DMS114 treated with DMSO at 0.1 percent for 48 hours (cell line): ENCODE measurements at regions not wholly inside any gene's neighbourhood (a gene's known extent, or its start where the extent isn't known, plus 50 kb on each side); places are given as distances from the start of the nearest gene placed in this dataset.

Experiments
- DNase-seq: peaks from one replicate; lab custom pipeline; 2025; ENCODE audit not compliant: unreplicated experiment; lab: John Stamatoyannopoulos, UW

- DNase-seq = no peak
Measured at GRCh38 chr2:76270096-76270710, 559.5 kb upstream of the GCFC2 start.

DNA sequence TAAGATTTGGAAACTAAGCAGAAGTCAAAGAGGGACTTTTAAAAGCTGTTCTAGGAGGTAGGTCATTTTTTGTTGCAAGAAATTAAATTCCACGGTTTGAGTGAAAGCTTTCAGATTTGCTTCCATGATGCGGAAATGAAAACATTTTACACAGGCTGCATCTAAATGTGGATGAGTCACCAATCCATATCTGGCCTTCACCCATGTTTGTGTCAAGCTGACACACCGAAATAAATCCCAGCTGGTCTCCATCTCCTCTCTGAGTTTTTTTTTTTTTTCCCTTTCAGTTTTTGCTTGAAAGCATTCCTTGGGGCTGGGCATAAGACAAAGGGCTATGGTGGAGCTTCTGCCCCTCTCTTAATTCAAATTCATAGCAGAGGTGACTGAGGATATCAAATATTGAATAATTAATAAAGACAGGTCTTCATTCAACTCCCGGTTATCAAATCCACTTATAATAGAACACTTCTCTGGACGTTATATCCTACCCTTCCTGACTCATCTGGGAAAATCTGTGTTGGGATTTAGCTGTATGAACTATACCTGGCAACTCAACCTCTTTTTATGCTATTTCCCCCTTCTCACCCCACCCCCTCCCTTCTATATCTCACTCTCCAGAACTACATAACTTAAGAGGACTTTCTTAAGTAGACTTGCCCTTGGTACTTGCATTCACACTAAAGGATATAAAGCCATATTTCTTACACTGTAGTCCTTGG, 558.3 kb upstream of the GCFC2 start:
- no peak for DNase-seq

GRCh38 chr2:76268484-76268883, 557.8 kb upstream of the GCFC2 start:
- no peak for DNase-seq

DNA sequence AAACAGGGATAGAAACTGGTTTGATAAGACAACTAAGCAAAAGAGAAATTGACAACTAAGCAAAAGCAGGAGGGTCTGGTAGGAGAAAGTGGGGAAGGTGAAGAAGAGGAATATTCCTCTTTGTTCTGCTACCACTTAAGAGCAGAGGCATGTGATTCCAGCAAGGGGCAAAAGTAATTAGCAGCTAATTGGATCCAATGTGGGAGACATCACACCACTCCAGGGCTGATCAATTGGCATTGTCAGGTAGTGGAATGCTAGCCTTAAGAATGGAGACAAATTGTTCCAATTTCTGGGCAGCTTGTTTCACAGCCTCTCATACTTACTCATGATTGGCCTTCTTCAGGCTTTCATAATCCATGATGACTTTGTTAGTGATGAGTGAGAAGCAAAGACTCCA, 547.1 kb upstream of the GCFC2 start:
- no peak for DNase-seq

DNA sequence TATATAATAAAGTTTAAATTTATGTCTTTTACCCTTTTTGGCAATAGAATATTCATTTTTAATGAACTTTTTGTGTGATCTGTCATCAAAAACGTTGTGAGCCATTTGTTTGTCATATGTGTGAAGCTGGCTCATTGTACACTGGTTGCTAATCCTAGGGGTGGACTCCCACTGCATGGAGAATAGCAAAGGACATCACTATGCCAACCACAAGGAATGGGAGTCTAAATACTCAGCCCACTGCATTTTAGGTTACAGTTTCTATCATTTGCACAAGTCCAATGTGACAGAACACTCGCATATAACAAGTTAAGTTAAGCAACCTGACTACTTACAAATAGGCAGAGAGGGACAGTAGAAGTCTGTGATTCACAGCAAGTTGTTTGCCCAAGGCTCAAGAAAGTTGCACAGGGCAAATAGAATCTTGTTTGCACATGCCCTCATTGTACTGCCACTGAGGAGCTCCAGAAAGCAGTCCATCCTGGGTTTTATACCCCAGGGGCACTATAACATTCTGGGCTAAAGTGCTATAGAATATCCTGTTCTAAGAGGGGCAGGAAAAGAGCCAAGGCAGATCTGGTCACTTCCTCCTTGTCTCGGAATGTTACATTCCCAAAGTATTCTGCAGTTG, 545.9 kb upstream of the GCFC2 start:
- DNase-seq = no peak

- no peak for DNase-seq
Measured at GRCh38 chr2:76252704-76253103, 542.0 kb upstream of the GCFC2 start.

DNA sequence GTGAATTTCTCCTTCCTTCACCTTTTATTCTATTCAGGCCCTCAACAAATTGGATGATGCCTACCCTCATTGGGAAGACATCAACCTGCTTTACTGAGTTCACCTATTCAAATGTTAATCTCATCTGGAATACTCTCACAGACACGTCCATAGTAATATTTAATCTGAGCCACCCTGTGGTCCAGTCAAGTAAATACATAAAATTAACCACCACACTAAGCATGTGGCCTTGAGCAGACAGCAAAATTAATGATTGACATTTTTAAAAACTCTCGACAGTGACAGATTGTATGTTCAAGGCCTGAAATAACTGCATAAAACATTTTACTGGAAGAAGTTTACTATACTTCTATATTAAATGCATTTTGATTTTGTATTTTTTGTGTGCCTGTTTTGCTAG, 540.6 kb upstream of the GCFC2 start:
- no peak for DNase-seq

- DNase-seq = no peak
Measured at GRCh38 chr2:76247006-76247405, 536.3 kb upstream of the GCFC2 start.

GRCh38 chr2:76211991-76212985, 501.6 kb upstream of the GCFC2 start:
- no peak for DNase-seq

GRCh38 chr2:76210551-76210950, 499.8 kb upstream of the GCFC2 start:
- no peak for DNase-seq

DNA sequence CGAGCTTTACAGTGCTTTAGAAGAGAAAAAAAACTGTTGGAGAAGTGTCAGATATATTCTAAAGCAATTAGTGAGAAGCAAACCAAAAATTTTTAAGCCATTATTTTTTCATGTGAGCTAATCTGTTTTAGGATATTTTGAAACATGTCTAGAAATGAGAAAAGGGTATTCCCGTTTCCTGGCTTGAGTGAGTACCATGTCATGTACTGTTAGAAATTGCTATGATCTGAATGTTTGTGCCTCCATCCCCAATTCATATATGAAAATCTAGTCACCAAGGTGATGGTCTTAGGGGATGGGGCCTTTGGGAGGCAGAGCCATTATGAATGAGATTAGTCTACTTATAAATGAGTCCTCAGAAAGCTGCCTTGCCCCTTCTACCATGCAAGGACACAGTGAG, 493.3 kb upstream of the GCFC2 start:
- DNase-seq = no peak

DNA sequence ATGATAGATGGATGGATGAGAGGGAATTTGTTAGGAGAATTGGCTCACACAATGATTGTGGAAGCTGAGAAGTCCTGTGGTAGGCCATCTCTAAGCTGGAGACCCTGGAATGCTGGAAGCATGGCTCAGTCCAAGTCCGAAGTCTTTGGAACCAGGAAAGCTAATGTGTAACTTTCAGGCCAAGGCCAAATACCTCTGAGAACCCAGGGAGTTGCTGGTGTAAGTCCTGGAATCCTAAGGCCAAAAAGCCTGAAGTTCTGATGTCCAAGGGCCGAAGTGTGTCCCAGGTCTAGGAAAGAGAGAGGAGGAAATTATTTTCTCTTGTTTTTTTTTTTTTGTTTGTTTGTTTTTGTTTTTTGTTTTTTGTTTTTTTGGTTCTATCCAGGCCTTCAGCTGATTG, 492.2 kb upstream of the GCFC2 start:
- no peak for DNase-seq

- peak; percentile 69 for DNase-seq
Measured at GRCh38 chr2:76197842-76198448, 487.2 kb upstream of the GCFC2 start.

- no peak for DNase-seq
Measured at GRCh38 chr2:76197428-76197827, 486.7 kb upstream of the GCFC2 start.

GRCh38 chr2:76194031-76194775, 483.5 kb upstream of the GCFC2 start:
- DNase-seq = no peak

DNA sequence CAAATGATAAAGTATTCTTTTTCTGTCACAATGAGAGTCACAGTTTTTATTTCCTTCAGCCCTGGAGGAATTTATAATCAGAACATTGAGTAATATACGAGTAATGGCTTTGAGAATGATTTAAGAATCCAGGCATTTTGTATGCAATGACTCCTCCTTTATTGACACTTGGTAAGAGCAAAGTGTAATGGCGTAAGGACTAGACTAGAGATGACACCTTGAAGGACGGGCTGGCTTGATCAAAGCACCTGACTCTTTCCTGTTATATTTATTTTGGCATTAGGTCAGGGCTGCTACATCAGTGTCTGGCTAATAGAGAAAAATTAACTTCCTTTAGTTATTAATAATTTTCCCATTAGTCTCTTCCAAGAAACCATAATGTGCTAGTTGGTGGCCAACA, 482.4 kb upstream of the GCFC2 start:
- DNase-seq = no peak

DNA sequence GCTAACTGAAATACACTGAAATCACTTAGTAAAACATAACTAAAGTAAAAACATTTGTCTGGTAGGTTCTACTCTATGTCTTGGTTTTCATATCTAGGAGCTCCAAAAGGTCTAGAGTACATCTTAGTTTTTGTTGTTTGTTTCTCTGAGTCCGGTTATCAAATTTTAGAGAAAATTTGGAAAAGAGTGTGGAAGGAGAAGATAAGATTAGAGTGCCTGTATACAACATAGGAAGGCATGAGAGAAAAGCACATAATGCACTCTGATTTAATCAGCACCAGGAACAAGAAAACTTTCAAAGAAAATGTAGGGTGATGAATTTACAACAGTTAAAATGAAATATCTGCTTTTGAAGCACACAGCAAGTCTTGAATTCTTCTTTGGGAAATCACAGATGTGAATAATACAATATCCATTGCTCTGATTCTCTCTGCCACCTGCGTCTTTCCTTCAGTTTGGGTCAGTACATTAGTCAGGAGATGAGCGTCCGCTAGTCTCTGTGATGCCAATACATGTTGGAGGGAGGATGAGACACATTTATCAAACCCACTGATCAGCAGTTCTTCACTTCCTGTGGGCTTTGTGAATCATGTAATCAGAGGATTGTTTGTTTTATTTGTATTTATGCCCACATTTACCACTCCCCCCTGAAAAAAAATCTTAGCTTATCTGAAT, 477.8 kb upstream of the GCFC2 start:
- DNase-seq = no peak

DNA sequence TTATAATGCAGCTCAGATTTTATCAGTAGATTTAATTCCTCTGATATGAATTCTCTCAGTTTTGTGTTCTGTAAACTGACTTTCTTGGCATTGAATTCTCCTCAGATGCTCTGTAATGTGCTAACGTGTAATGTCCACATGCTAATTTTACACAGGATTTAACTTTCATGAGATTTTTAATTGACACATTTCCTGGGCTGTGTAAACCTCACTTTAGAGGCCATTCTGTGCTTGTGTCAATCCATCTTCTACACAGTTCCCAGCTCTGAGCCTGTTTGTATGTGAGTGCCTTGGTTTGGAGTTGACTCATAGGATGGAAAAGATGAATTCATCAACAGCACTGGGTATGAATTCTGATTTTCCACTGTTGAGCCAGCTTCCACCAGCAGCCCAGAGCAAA, 476.7 kb upstream of the GCFC2 start:
- no peak for DNase-seq

- no peak for DNase-seq
Measured at GRCh38 chr2:76180676-76181075, 470.0 kb upstream of the GCFC2 start.

DNA sequence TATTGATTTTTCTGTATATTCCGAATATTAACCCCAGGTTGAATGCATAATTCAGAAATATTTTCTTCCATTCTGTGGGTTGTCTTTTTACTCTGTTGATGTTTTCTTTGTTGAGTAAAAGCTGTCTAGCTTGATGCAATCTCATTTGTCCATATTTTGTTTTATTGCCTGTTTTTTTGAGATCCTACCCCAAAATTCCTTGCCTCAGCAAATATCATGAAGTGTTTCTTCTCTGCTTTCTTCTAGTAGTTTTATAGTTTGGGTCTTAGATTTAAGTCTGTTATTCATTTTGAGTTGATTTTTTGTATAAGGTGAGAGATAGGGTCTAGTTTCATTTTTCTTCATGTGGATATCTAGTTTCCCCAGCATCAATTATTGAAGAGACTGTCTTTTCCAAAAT, 467.9 kb upstream of the GCFC2 start:
- DNase-seq = no peak
